Renal pelvis (tissue), 1 donor: ENCODE measurements at regions not wholly inside any gene's neighbourhood (a gene's known extent, or its start where the extent isn't known, plus 50 kb on each side); places are given as distances from the start of the nearest gene placed in this dataset.
A peak's percentile ranks its signal among the peaks of the same experiment; 100 is the strongest.
"Not testable (repeated sequence)": the region's sequence is repeated elsewhere in the genome, so short reads cannot be mapped to it uniquely, and the experiment has no call there.

ENCODE experiments used
- DNase-seq: peaks from one replicate; pipeline ENCODE4 v3.0.0-alpha.2; 2013

- DNase-seq = peak; percentile 19
These were observed 55.1 kb downstream of the RBMXL2 start for GRCh38 chr11:7143908-7144307.

- DNase-seq = not testable (repeated sequence)
These were observed 61.3 kb downstream of the RBMXL2 start for GRCh38 chr11:7150104-7150503.

GRCh38 chr11:7154881-7155361 is 66.1 kb downstream of the RBMXL2 start:
- DNase-seq = no peak

GRCh38 chr11:7160814-7161489 is 72.2 kb downstream of the RBMXL2 start:
- no peak for DNase-seq

- no peak for DNase-seq
These were observed 77.1 kb downstream of the RBMXL2 start for GRCh38 chr11:7165911-7166310.

- DNase-seq = no peak
These were observed 79.4 kb downstream of the RBMXL2 start for GRCh38 chr11:7167976-7168740.

- no peak for DNase-seq
These were observed 79.9 kb downstream of the RBMXL2 start for GRCh38 chr11:7168741-7168990.

GRCh38 chr11:7170431-7170830 is 81.3 kb upstream of the SYT9 start:
- no peak for DNase-seq

GRCh38 chr11:7175007-7175406 is 76.7 kb upstream of the SYT9 start:
- no peak for DNase-seq

- DNase-seq = no peak
These were observed 65.5 kb upstream of the SYT9 start for GRCh38 chr11:7186190-7186589.

GRCh38 chr11:7186676-7187075 is 65.0 kb upstream of the SYT9 start:
- no peak for DNase-seq

GRCh38 chr11:7192785-7193184 is 58.9 kb upstream of the SYT9 start:
- DNase-seq = not testable (repeated sequence)

GRCh38 chr11:7196396-7197146 is 55.1 kb upstream of the SYT9 start:
- DNase-seq = no peak

- DNase-seq = no peak
These were observed 54.2 kb upstream of the SYT9 start for GRCh38 chr11:7197469-7197868.
